H1 (cell line): ENCODE measurements at regions not wholly inside any gene's neighbourhood (a gene's known extent, or its start where the extent isn't known, plus 50 kb on each side); places are given as distances from the start of the nearest gene placed in this dataset.

Experiments used
- CTCF ChIA-PET: fragments of 300-600 bp; sonication (Branson Sonifier 250); formaldehyde crosslinking; loops from one replicate; lab custom pipeline; 2021; ENCODE audit not compliant: partially characterized antibody; lab: Charles Lee
- POLR2A ChIA-PET: fragments of 300-600 bp; sonication (Branson Sonifier 250); formaldehyde crosslinking; loops from one replicate; lab custom pipeline; 2021; ENCODE audit warnings: inconsistent platforms; ENCODE audit not compliant: partially characterized antibody; lab: Charles Lee
- DNase-seq, 2 experiments: peaks; one replicate each; pipeline versions ENCODE4 v3.0.0 to v3.0.0-alpha.2; 2010 to 2022; ENCODE audit warnings: low spot score in 2 of 2, low read depth in 1 of 2, mixed read lengths in 1 of 2
- FAIRE-seq: peaks from 2 replicates; lab custom pipeline; 2011; peaks lifted over from hg19 to GRCh38; lab: Jason Lieb, UNC
- H2AFZ ChIP-seq: 2 replicates; pipeline ENCODE4 v1.8.1; 2012; ENCODE audit warnings: low read length, inconsistent platforms
- H2AK5ac ChIP-seq: 2 replicates; pipeline ENCODE4 v1.6.1; 2013; ENCODE audit warnings: low read depth, low read length
- H2BK120ac ChIP-seq: replicated peaks from 2 replicates; pipeline ENCODE3; 2013; ENCODE audit warnings: low read depth, low read length, inconsistent platforms
- H2BK12ac ChIP-seq: 2 replicates; pipeline ENCODE4 v1.6.1; 2013; ENCODE audit warnings: low read depth, low read length
- H2BK15ac ChIP-seq: 2 replicates; pipeline ENCODE4 v1.6.1; 2013; ENCODE audit warnings: low read length
- H2BK20ac ChIP-seq: 2 replicates; pipeline ENCODE4 v1.6.1; 2013; ENCODE audit warnings: low read length
- H2BK5ac ChIP-seq: 2 replicates; pipeline ENCODE4 v1.6.1; 2013; ENCODE audit warnings: low read depth, low read length
- H3K14ac ChIP-seq: 2 replicates; pipeline ENCODE4 v1.6.1; 2013; ENCODE audit warnings: inconsistent platforms; ENCODE audit not compliant: insufficient read length
- H3K18ac ChIP-seq: 2 replicates; pipeline ENCODE4 v1.6.1; 2013; ENCODE audit warnings: low read length; ENCODE audit errors: extremely low read depth
- H3K23ac ChIP-seq: 2 replicates; pipeline ENCODE4 v1.6.1; 2013; ENCODE audit warnings: inconsistent platforms; ENCODE audit not compliant: insufficient read length
- H3K23me2 ChIP-seq: 2 replicates; pipeline ENCODE4 v1.6.1; 2013; ENCODE audit warnings: low read depth, low read length
- H3K27ac ChIP-seq: 2 replicates; pipeline ENCODE4 v1.6.1; 2011; ENCODE audit warnings: low read depth, low read length, inconsistent platforms
- H3K27me3 ChIP-seq, 4 experiments: replicated peaks in 1 of 4; 1 replicate in 1 of 4; 2 replicates in 3 of 4; pipeline versions ENCODE4 v1.6.1 to v1.8.1; 2011 to 2013; ENCODE audit warnings: low read length in 3 of 4, mild to moderate bottlenecking in 3 of 4, inconsistent platforms in 2 of 4, mixed read lengths in 2 of 4, moderate library complexity in 1 of 4; ENCODE audit not compliant: control insufficient read depth in 3 of 4, insufficient read depth in 3 of 4; ENCODE audit errors: extremely low read depth in 1 of 4
- H3K36me3 ChIP-seq, 4 experiments: 2 replicates each; pipeline versions ENCODE4 v1.6.1 to v1.8.1; 2011 to 2013; ENCODE audit warnings: mild to moderate bottlenecking in 4 of 4, low read length in 3 of 4, moderate library complexity in 2 of 4, control low read depth in 1 of 4, inconsistent platforms in 1 of 4; ENCODE audit not compliant: insufficient read depth in 4 of 4, control insufficient read depth in 2 of 4
- H3K4ac ChIP-seq: replicated peaks from 2 replicates; pipeline ENCODE3; 2013; ENCODE audit warnings: low read length, low read depth, mixed read lengths, inconsistent platforms; ENCODE audit not compliant: insufficient read length
- H3K4me1 ChIP-seq, 4 experiments: replicated peaks in 1 of 4; 1 replicate in 1 of 4; 2 replicates in 3 of 4; pipeline versions ENCODE4 v1.6.1 to v1.8.1; 2011 to 2013; ENCODE audit warnings: low read length in 3 of 4, inconsistent platforms in 2 of 4, mixed read lengths in 1 of 4; ENCODE audit not compliant: insufficient read depth in 4 of 4, control insufficient read depth in 3 of 4
- H3K4me2 ChIP-seq, 2 experiments: 2 replicates each; pipeline versions ENCODE4 v1.6.1 to v1.8.1; 2011 to 2013; ENCODE audit warnings: low read depth in 2 of 2, low read length in 2 of 2, control low read depth in 1 of 2, inconsistent platforms in 1 of 2, mild to moderate bottlenecking in 1 of 2; ENCODE audit not compliant: insufficient read depth in 1 of 2
- H3K4me3 ChIP-seq, 4 experiments: fragments of 200-600, 300-600 bp in 1 of 4; sonication (generic), shearing (Covaris generic), sonication (Bioruptor Twin) in 1 of 4; 2 replicates each; pipeline versions ENCODE4 v1.5.1 to v1.8.1; 2011 to 2016; ENCODE audit warnings: low read length in 4 of 4, low read depth in 3 of 4, control low read depth in 2 of 4, inconsistent platforms in 2 of 4, mild to moderate bottlenecking in 2 of 4, mixed read lengths in 1 of 4, moderate library complexity in 1 of 4; ENCODE audit not compliant: insufficient read depth in 2 of 4; ENCODE audit errors: extremely low read depth in 1 of 4
- H3K56ac ChIP-seq: replicated peaks from 2 replicates; pipeline ENCODE3; 2013; ENCODE audit warnings: low read depth, mild to moderate bottlenecking, mixed read lengths, low read length, inconsistent platforms; ENCODE audit not compliant: insufficient read length
- H3K79me1 ChIP-seq: 2 replicates; pipeline ENCODE4 v1.6.1; 2013; ENCODE audit warnings: low read depth, low read length, control low read depth
- H3K79me2 ChIP-seq, 2 experiments: 2 replicates each; pipeline versions ENCODE4 v1.6.1 to v1.8.1; 2012 to 2013; ENCODE audit warnings: low read length in 2 of 2, mild to moderate bottlenecking in 2 of 2, inconsistent platforms in 1 of 2; ENCODE audit not compliant: insufficient read depth in 2 of 2, control insufficient read depth in 1 of 2
- H3K9ac ChIP-seq, 4 experiments: replicated peaks in 1 of 4; 1 replicate in 1 of 4; 2 replicates in 3 of 4; pipeline versions ENCODE4 v1.6.1 to v1.8.1; 2011 to 2013; ENCODE audit warnings: low read depth in 3 of 4, low read length in 3 of 4, control low read depth in 2 of 4, mild to moderate bottlenecking in 2 of 4, moderate library complexity in 2 of 4, inconsistent platforms in 1 of 4; ENCODE audit errors: extremely low read depth in 1 of 4
- H3K9me3 ChIP-seq, 2 experiments: 2 replicates each; pipeline versions ENCODE4 v1.6.1 to v1.8.1; 2012 to 2013; ENCODE audit warnings: mild to moderate bottlenecking in 2 of 2, moderate library complexity in 2 of 2, control low read depth in 1 of 2, inconsistent platforms in 1 of 2, low read depth in 1 of 2, low read length in 1 of 2, mixed read lengths in 1 of 2; ENCODE audit not compliant: insufficient read depth in 2 of 2
- H4K20me1 ChIP-seq, 2 experiments: replicated peaks in 1 of 2; 2 replicates each; pipeline versions ENCODE3 to v1.8.1; 2011 to 2013; ENCODE audit warnings: inconsistent platforms in 2 of 2, low read length in 2 of 2, mild to moderate bottlenecking in 1 of 2; ENCODE audit not compliant: insufficient read depth in 2 of 2, control insufficient read depth in 1 of 2
- H4K5ac ChIP-seq: 2 replicates; pipeline ENCODE4 v1.6.1; 2013; ENCODE audit warnings: low read length, low read depth, mixed read lengths, inconsistent platforms; ENCODE audit not compliant: insufficient read length
- H4K8ac ChIP-seq: 2 replicates; pipeline ENCODE4 v1.8.0; 2013; ENCODE audit warnings: mild to moderate bottlenecking, moderate library complexity, low read length, inconsistent platforms; ENCODE audit not compliant: insufficient read depth; ENCODE audit errors: extremely low read depth
- H4K91ac ChIP-seq: replicated peaks from 2 replicates; pipeline ENCODE3; 2013; ENCODE audit warnings: low read length, mixed read lengths, inconsistent platforms; ENCODE audit not compliant: insufficient read length
- EGR1 ChIP-seq: IDR thresholded peaks from 2 replicates; pipeline ENCODE4 v1.6.1; 2011; ENCODE audit warnings: low read depth, low read length, borderline replicate concordance
- EP300 ChIP-seq, 2 experiments: IDR thresholded peaks; 1 replicate in 1 of 2; 2 replicates in 1 of 2; pipeline ENCODE4 v1.6.1; 2011 to 2012; ENCODE audit warnings: low read depth in 2 of 2, low read length in 2 of 2, mild to moderate bottlenecking in 2 of 2, borderline replicate concordance in 1 of 2, inconsistent platforms in 1 of 2, moderate library complexity in 1 of 2
- HDAC6 ChIP-seq: IDR thresholded peaks from one replicate; pipeline ENCODE4 v1.7.1; 2012; ENCODE audit warnings: low read depth, mild to moderate bottlenecking, inconsistent platforms, low read length, moderate library complexity
- JUND ChIP-seq: IDR thresholded peaks from 2 replicates; pipeline ENCODE4 v1.6.1; 2011; ENCODE audit warnings: mild to moderate bottlenecking, improper control_type of control experiment, low read length
- MAFK ChIP-seq: IDR thresholded peaks from 2 replicates; pipeline ENCODE4 v1.6.1; 2012; ENCODE audit warnings: low read depth, mild to moderate bottlenecking, improper control_type of control experiment, low read length
- POLR2A ChIP-seq, 2 experiments: IDR thresholded peaks; 1 replicate in 1 of 2; 2 replicates in 1 of 2; pipeline ENCODE4 v1.6.1; 2011; ENCODE audit warnings: low read depth in 2 of 2, low read length in 2 of 2, mild to moderate bottlenecking in 2 of 2; ENCODE audit errors: control extremely low read depth in 1 of 2
- POU5F1 ChIP-seq: IDR thresholded peaks from 2 replicates; pipeline ENCODE4 v1.6.1; 2011; ENCODE audit warnings: low read depth, mild to moderate bottlenecking, low read length, moderate library complexity
- SIRT6 ChIP-seq: IDR thresholded peaks from one replicate; pipeline ENCODE4 v1.7.1; 2012; ENCODE audit warnings: low read length, inconsistent platforms
- SP1 ChIP-seq: IDR thresholded peaks from 2 replicates; pipeline ENCODE4 v1.6.1; 2011; ENCODE audit warnings: low read depth, low read length
- TAF1 ChIP-seq: IDR thresholded peaks from 2 replicates; pipeline ENCODE4 v1.6.1; 2011; ENCODE audit warnings: mild to moderate bottlenecking, low read depth, low read length
- TAF7 ChIP-seq: optimal IDR thresholded peaks from 2 replicates; pipeline ENCODE3; 2011; ENCODE audit warnings: low read depth, mild to moderate bottlenecking, inconsistent platforms, low read length, moderate library complexity, borderline replicate concordance
- WGBS, 2 experiments: shearing (Covaris generic) in 1 of 2; methylation state at CpG; one replicate each; pipeline versions ENCODE4 v1.1.6 to v1.1.7; 2013 to 2015; ENCODE audit warnings: low lambda C conversion rate in 2 of 2, mixed read lengths in 2 of 2, inconsistent platforms in 1 of 2, low coverage in 1 of 2, missing lambda C conversion rate in 1 of 2; ENCODE audit not compliant: insufficient replicate concordance in 2 of 2, insufficient coverage in 1 of 2, insufficient read length in 1 of 2; ENCODE audit errors: extremely low coverage in 1 of 2, missing lambda C conversion rate in 1 of 2; 5-methylcytosine and 5-hydroxymethylcytosine counted together

DNA sequence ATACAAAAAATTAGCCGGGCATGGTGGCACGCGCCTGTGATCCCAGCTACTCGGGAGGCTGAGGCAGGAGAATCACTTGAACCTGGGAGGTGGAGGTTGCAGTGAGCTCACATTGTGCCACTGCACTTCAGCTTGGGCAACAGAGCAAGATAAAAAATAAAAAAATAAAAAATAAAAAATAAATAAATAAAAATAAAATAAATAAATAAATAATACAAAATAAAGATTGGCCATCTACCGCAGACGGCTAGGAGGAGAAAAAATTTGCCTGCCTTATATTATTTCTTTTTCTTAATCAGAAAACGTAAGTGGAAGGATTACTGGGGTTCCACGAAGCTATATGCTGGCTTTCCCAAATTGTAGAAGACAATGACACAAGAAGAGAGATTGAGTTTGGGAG, 229.7 kb downstream of the EPHA4 start:
- H3K9ac ChIP-seq: no peak overlapping the region
- H3K27me3 ChIP-seq: no peaks in the 10 kb centered on the region
- no peaks in the 10 kb centered on the region for H3K9me3 ChIP-seq
- no peak overlapping the region for H3K23ac ChIP-seq
- H3K79me1 ChIP-seq: no peaks in the 10 kb centered on the region
- no peak for TF ChIP-seq JUND
- TF ChIP-seq TAF1: no peak
- no peak for TF ChIP-seq SIRT6
- TF ChIP-seq POLR2A (IDR thresholded peaks at IDR 0.05; ENCODE audit: control extremely low read depth in 1 of 2, low read depth in 2 of 2, low read length in 2 of 2): no peak
- TF ChIP-seq HDAC6: no peak
- TF ChIP-seq MAFK: no peak
- TF ChIP-seq EP300 (IDR thresholded peaks at IDR 0.05; ENCODE audit: borderline replicate concordance in 1 of 2, low read depth in 2 of 2, low read length in 2 of 2): no peak
- TF ChIP-seq EGR1: no peak
- TF ChIP-seq TAF7: no peak
- no peak for TF ChIP-seq POU5F1
- TF ChIP-seq SP1: no peak
- no peak overlapping the region for H3K4me3 ChIP-seq
- no peaks in the 10 kb centered on the region for H4K20me1 ChIP-seq
- no peak overlapping the region for H3K4me2 ChIP-seq
- H3K36me3 ChIP-seq: no peaks in the 10 kb centered on the region
- H2BK120ac ChIP-seq: no peak overlapping the region
- no peaks in the 10 kb centered on the region for H3K4me1 ChIP-seq
- CTCF ChIA-PET: interaction anchor here (1.1 kb wide), 1 partner anchor 30 kb away, joined by 3 read pairs; no protein-coding TSS in a partner anchor
- H3K56ac ChIP-seq: no peak overlapping the region
- H3K18ac ChIP-seq: no peak overlapping the region
- no peak overlapping the region for H3K14ac ChIP-seq
- H2BK20ac ChIP-seq: no peak overlapping the region
- no peak overlapping the region for H4K91ac ChIP-seq
- no peak overlapping the region for H3K4ac ChIP-seq
- no peak overlapping the region for H2BK5ac ChIP-seq
- H4K5ac ChIP-seq: no peak overlapping the region
- no peak overlapping the region for H4K8ac ChIP-seq
- H2AK5ac ChIP-seq: no peak overlapping the region
- H2AFZ ChIP-seq: no peak overlapping the region
- no peaks in the 10 kb centered on the region for H3K79me2 ChIP-seq
- POLR2A ChIA-PET: no interaction called here
- H2BK15ac ChIP-seq: no peak overlapping the region
- DNase-seq (no peak), FAIRE-seq (no peak)
- no peak overlapping the region for H2BK12ac ChIP-seq
- no peak overlapping the region for H3K27ac ChIP-seq
- H3K23me2 ChIP-seq: no peaks in the 10 kb centered on the region
- WGBS, 2 experiments: 92% methylated on average over 8 of the region's 8 CpGs; no CpG with 5 or more reads in 1 of the 2 experiments
